Neutrophil (primary cell): ENCODE measurements at regions not wholly inside any gene's neighbourhood (a gene's known extent, or its start where the extent isn't known, plus 50 kb on each side); places are given as distances from the start of the nearest gene placed in this dataset.
"Not testable (repeated sequence)": the region's sequence is repeated elsewhere in the genome, so short reads cannot be mapped to it uniquely, and the experiment has no call there.

Experiments used
- H3K27ac ChIP-seq: fragments of 200-600 bp; sonication (generic); 2 replicates; pipeline ENCODE4 v1.5.1; 2016; ENCODE audit warnings: mild to moderate bottlenecking, moderate library complexity
- H3K27me3 ChIP-seq: fragments of 200-600 bp; sonication (generic); 2 replicates; pipeline ENCODE4 v1.6.0; 2016; ENCODE audit warnings: mild to moderate bottlenecking
- H3K36me3 ChIP-seq: fragments of 200-600 bp; sonication (generic); 2 replicates; pipeline ENCODE4 v1.5.1; 2017
- H3K4me1 ChIP-seq, 2 experiments: fragments of 200-600 bp in 1 of 2; sonication (generic) in 1 of 2; 1 replicate in 1 of 2; 2 replicates in 1 of 2; pipeline versions ENCODE4 v1.5.1 to v1.6.1; 2013 to 2016; ENCODE audit warnings: low read depth in 1 of 2, low read length in 1 of 2, mild to moderate bottlenecking in 1 of 2, moderate library complexity in 1 of 2; ENCODE audit not compliant: control insufficient read depth in 1 of 2, insufficient read depth in 1 of 2
- H3K4me3 ChIP-seq, 2 experiments: fragments of 200-600 bp in 1 of 2; sonication (generic) in 1 of 2; 1 replicate in 1 of 2; 2 replicates in 1 of 2; pipeline ENCODE4 v1.5.1; 2013 to 2016; ENCODE audit warnings: low read depth in 1 of 2, low read length in 1 of 2, mild to moderate bottlenecking in 1 of 2, moderate library complexity in 1 of 2
- H3K9me3 ChIP-seq: fragments of 200-600 bp; sonication (generic); 2 replicates; pipeline ENCODE4 v1.5.1; 2016
- CTCF ChIP-seq: fragments of 200-600 bp; sonication (generic); IDR thresholded peaks from 2 replicates; pipeline ENCODE4 v1.5.1; 2016; ENCODE audit warnings: antibody characterized with exemption

GRCh38 chr2:220775856-220776488, 796.1 kb downstream of the EPHA4 start:
- Histone ChIP-seq H3K36me3 (no peaks in the 10 kb centered on the region), H3K9me3 (no peaks in the 10 kb centered on the region), H3K27ac (no peak overlapping the region), H3K4me3 (no peak overlapping the region), H3K27me3 (no peaks in the 10 kb centered on the region), H3K4me1 (no peaks in the 10 kb centered on the region)
- no peak for TF ChIP-seq CTCF

GRCh38 chr2:220779076-220779475, 793.0 kb downstream of the EPHA4 start:
- not testable (repeated sequence) for H3K27me3 ChIP-seq, H3K9me3 ChIP-seq, H3K36me3 ChIP-seq, H3K4me1 ChIP-seq, H3K4me3 ChIP-seq, H3K27ac ChIP-seq

- Histone ChIP-seq H3K4me3 (no peak overlapping the region), H3K36me3 (no peaks in the 10 kb centered on the region), H3K27me3 (no peaks in the 10 kb centered on the region), H3K4me1 (no peaks in the 10 kb centered on the region), H3K27ac (no peak overlapping the region), H3K9me3 (no peaks in the 10 kb centered on the region)
- TF ChIP-seq CTCF: no peak
Measured at GRCh38 chr2:220779511-220779910, 792.6 kb downstream of the EPHA4 start.

GRCh38 chr2:220779931-220780330, 792.2 kb downstream of the EPHA4 start:
- Histone ChIP-seq H3K36me3 (no peaks in the 10 kb centered on the region), H3K27me3 (no peaks in the 10 kb centered on the region), H3K4me3 (no peak overlapping the region), H3K27ac (no peak overlapping the region), H3K4me1 (no peaks in the 10 kb centered on the region), H3K9me3 (no peaks in the 10 kb centered on the region)
- no peak for TF ChIP-seq CTCF

- Histone ChIP-seq H3K9me3 (no peaks in the 10 kb centered on the region), H3K4me1 (no peaks in the 10 kb centered on the region), H3K27ac (no peak overlapping the region), H3K27me3 (no peaks in the 10 kb centered on the region), H3K36me3 (no peaks in the 10 kb centered on the region), H3K4me3 (no peak overlapping the region)
- no peak for TF ChIP-seq CTCF
Measured at GRCh38 chr2:220781622-220782241, 790.4 kb downstream of the EPHA4 start.

- Histone ChIP-seq H3K36me3 (no peaks in the 10 kb centered on the region), H3K9me3 (no peaks in the 10 kb centered on the region), H3K27ac (no peak overlapping the region), H3K4me1 (no peaks in the 10 kb centered on the region), H3K4me3 (no peak overlapping the region), H3K27me3 (no peaks in the 10 kb centered on the region)
- no peak for TF ChIP-seq CTCF
Measured at GRCh38 chr2:220782609-220783113, 789.4 kb downstream of the EPHA4 start.
